GM21423 (cell line): ENCODE measurements at regions not wholly inside any gene's neighbourhood (a gene's known extent, or its start where the extent isn't known, plus 50 kb on each side); places are given as distances from the start of the nearest gene placed in this dataset.
A peak's percentile ranks its signal among the peaks of the same experiment; 100 is the strongest.

ENCODE experiments used
- ATAC-seq: cut with Tn5 transposase; IDR thresholded peaks from one replicate; pipeline ENCODE4 v1.9.1; 2021; ENCODE audit warnings: mild to moderate bottlenecking, moderate library complexity; ENCODE audit not compliant: unreplicated experiment

DNA sequence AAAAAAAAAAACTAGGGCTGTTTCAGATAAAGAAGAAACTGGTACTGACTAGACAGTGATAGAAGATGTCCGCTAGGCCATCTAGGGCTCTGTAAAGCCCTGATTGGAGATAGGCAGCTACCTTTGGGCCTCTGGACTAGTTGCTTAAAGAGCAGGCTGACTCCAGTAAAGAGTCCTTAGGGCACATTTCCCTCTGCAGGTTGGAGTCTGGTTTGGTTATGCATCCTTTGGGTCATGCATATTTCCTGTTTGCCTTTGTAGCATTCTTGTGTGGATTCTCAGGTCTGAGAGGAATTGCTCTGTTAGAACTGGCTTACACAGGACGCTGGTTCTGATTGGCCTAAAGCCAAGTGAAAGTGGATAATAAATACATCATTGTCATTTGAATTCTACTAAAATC lies 165.5 kb upstream of the LRRN1 start:
- no peak for ATAC-seq

GRCh38 chr3:3632449-3632848 lies 166.8 kb upstream of the LRRN1 start:
- ATAC-seq: no peak

GRCh38 chr3:3631114-3631513 lies 168.1 kb upstream of the LRRN1 start:
- ATAC-seq: no peak

DNA sequence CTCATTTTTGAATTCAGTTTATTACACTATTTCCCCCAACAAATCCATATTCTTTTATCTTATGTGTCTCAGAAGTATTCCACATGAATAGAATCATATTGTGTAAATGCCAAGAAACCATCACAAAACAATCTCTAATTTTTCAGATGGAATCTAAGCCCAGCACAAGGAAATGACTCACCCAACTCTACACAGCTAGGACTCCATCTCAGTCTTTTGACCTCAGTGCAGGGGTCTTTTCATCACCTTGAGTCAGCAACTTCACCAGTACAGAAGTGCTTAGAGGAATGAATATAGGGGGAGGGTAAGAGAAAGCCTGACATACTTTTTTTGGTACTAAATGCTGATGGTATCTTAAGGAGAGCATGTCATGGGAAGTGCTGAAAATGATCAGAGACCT lies 169.3 kb upstream of the LRRN1 start:
- ATAC-seq: no peak

- ATAC-seq: peak; percentile 61
Observed at GRCh38 chr3:3628676-3629328, 170.4 kb upstream of the LRRN1 start.

- ATAC-seq: no peak
Observed at GRCh38 chr3:3627114-3627513, 172.1 kb upstream of the LRRN1 start.

DNA sequence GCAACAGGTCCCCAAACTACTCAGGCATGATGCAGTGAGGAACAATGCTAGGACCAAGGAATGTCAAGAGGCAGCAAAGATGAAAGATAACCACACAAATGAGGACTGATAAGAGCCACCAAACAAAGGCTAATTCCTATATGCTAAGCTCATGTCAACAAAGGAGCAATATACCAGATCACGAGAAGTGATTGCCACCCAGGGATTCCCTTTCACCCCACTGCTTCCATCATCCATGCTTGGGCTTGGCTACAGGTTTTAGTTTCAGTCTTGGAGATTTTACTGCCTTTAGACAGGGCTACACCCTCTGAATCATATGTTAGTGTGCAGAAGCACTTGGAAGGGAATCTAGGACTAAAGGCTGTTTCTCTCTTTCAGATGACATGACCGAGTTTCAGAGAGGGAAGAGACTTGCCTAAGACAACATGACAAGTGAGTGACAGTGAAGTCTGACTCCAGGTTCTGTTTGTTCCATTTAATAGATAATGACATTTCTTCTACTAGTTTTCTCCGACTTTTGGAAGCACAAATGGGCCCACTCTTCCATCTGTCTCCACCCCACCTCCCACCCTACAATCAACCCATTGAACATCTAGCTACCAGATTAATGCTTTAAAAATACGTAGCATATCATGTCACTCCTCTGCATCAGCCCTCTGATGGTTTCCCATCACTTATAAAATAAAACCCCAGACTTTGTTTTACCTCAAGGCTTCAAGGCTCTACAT lies 173.5 kb upstream of the LRRN1 start:
- ATAC-seq: no peak

GRCh38 chr3:3619815-3620214 lies 179.4 kb upstream of the LRRN1 start:
- ATAC-seq: no peak

GRCh38 chr3:3618623-3619022 lies 180.6 kb upstream of the LRRN1 start:
- no peak for ATAC-seq

- ATAC-seq: no peak
Observed at GRCh38 chr3:3615533-3615932, 183.7 kb upstream of the LRRN1 start.

DNA sequence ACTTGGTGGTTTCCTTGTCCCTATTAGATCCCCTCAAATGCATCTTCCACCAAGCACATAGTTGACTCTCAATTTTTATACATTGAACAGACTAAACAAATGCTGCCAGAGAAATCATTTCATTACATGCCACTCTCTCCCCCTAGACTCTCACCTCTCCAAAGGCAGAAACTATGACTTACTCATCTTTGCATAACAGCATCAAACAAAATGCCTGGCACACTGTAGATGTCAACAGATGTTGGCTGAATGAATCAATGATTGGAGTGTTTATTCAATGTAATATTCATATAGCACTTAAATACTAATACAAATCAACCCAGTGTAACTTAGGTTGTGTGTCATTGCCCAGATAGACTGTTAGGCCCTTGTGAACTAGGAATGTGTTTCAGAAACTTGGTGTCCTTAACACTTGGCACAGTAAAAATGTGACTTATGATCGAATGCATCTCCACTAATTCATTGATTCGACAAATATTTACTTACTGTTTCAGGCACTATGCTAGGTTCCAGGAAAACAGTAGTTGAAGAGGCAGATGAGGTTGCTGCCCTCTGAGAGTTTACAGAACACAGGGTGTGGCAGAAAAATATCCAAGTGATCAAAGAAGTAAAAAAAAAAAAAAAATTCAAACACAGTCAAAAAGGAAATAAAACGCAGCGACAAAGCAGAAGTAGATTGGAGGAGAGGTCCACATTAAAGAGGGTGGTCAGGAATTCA lies 188.5 kb upstream of the LRRN1 start:
- no peak for ATAC-seq

GRCh38 chr3:3606321-3606720 lies 192.9 kb upstream of the LRRN1 start:
- ATAC-seq: no peak

DNA sequence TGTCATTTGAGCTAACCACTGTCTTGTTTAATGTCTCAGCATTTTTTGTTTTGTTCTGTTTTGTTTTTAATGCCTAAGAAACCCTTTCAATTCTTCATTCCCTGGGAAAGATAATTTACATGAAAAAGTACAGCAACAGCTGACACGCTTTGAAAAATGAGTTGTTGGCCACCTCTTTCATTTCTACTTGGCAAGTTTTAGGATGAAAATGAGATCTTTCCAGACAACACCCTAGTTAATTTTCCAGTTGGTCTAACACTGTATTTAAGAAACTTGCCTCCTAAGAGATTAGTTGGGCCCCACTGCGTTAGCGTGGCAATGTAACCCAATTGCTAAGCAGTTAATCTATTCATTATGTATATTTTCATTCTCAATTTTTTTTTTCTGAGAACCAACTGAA lies 194.0 kb upstream of the LRRN1 start:
- ATAC-seq: no peak

GRCh38 chr3:3603351-3603750 lies 195.9 kb upstream of the LRRN1 start:
- no peak for ATAC-seq

DNA sequence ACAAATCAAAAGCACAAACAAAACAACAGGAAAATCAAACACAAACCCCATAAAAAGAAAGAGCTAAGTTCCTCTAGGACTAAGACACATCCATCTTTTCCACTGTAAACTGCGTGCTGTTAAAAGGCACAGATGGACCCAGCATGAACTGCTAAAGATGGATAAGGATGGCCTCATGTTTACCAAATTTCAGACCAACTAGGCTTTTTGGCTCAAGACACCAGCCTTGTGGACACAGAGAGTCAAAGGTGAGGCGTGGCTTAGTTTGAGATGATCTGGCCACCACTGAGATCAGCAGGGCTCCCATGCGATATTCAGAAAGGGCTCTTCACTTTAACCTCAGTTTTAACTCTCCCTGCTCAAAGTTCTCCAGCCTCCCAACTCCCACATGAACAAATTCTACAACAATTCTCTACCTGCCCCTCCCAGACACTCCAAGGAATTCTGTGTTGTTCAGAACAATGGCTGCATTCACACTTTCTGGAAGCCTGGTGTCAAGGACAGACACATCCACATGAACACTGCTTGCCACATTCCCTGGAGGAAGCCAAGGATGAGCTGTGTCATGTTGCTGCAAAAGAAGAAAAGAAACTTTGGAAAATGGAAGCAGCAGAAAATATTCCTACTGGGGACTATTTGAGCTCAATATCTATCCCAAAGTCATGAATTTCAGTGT lies 198.4 kb upstream of the LRRN1 start:
- no peak for ATAC-seq

- ATAC-seq: no peak
Observed at GRCh38 chr3:3599016-3599415, 200.2 kb upstream of the LRRN1 start.

DNA sequence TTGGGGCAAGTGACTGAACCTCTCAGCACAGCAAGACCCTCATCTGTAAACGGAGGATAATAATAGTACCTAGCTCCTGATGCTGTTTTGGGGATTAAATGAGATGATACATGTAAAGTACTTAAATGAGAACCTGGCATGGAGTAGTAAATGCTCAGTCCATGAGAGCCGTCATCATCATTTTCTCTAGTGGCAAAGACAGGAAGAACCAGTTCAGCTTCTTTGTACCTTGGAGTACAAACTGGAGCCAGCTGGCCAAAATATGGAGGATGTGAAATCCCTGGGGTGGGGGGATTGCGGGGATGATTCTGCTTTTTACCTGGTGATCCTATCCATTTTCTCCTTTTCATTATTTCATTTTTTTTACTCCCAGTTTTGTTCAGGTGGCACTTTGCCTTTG lies 204.2 kb upstream of the LRRN1 start:
- ATAC-seq: no peak

DNA sequence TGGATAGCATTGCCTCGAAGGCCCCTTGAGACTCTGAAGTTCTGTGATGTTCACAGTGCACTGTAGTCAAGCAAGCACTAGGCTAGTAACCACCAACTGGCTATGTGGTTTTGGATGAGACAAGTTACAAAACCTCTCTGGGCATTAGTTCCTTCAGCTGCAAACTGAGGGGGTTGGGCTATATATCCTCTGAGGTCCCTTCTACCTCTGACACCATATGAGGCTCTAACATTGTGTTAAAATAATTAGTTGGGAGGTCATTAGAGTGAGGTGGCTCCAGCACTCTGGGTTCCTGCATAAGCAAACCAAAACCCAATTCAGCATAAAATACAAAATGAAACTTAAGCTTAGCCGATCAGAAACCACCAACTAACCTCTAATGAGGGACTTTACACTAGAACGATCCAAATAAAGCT lies 209.5 kb upstream of the LRRN1 start:
- no peak for ATAC-seq

DNA sequence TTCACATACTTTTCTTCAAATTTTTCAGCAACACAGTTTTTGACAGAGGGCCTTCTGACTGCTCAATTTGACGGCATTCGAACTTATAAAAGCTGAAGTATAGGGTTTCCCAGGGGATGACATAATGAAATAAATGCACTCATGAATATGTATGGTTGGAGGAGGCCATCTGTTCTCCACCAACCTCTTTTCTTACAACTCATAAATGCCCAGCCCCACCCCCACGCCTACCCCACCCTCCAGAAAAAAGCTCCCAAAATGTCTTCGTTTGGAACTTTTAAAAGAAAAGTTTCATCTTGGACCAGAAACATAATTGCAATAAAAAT lies 211.6 kb upstream of the LRRN1 start:
- ATAC-seq: no peak

- ATAC-seq: no peak
Observed at GRCh38 chr3:3586843-3587646, 212.2 kb upstream of the LRRN1 start.

GRCh38 chr3:3586336-3586735 lies 212.9 kb upstream of the LRRN1 start:
- no peak for ATAC-seq
